H1 (cell line): ENCODE measurements at regions not wholly inside any gene's neighbourhood (a gene's known extent, or its start where the extent isn't known, plus 50 kb on each side); places are given as distances from the start of the nearest gene placed in this dataset.

Experiments used
- CTCF ChIA-PET: fragments of 300-600 bp; sonication (Branson Sonifier 250); formaldehyde crosslinking; loops from one replicate; lab custom pipeline; 2021; ENCODE audit not compliant: partially characterized antibody; lab: Charles Lee
- POLR2A ChIA-PET: fragments of 300-600 bp; sonication (Branson Sonifier 250); formaldehyde crosslinking; loops from one replicate; lab custom pipeline; 2021; ENCODE audit warnings: inconsistent platforms; ENCODE audit not compliant: partially characterized antibody; lab: Charles Lee
- DNase-seq, 2 experiments: peaks; one replicate each; pipeline versions ENCODE4 v3.0.0 to v3.0.0-alpha.2; 2010 to 2022; ENCODE audit warnings: low spot score in 2 of 2, low read depth in 1 of 2, mixed read lengths in 1 of 2
- FAIRE-seq: peaks from 2 replicates; lab custom pipeline; 2011; peaks lifted over from hg19 to GRCh38; lab: Jason Lieb, UNC
- H2AFZ ChIP-seq: 2 replicates; pipeline ENCODE4 v1.8.1; 2012; ENCODE audit warnings: low read length, inconsistent platforms
- H2AK5ac ChIP-seq: 2 replicates; pipeline ENCODE4 v1.6.1; 2013; ENCODE audit warnings: low read depth, low read length
- H2BK120ac ChIP-seq: replicated peaks from 2 replicates; pipeline ENCODE3; 2013; ENCODE audit warnings: low read depth, low read length, inconsistent platforms
- H2BK12ac ChIP-seq: 2 replicates; pipeline ENCODE4 v1.6.1; 2013; ENCODE audit warnings: low read depth, low read length
- H2BK15ac ChIP-seq: 2 replicates; pipeline ENCODE4 v1.6.1; 2013; ENCODE audit warnings: low read length
- H2BK20ac ChIP-seq: 2 replicates; pipeline ENCODE4 v1.6.1; 2013; ENCODE audit warnings: low read length
- H2BK5ac ChIP-seq: 2 replicates; pipeline ENCODE4 v1.6.1; 2013; ENCODE audit warnings: low read depth, low read length
- H3K14ac ChIP-seq: 2 replicates; pipeline ENCODE4 v1.6.1; 2013; ENCODE audit warnings: inconsistent platforms; ENCODE audit not compliant: insufficient read length
- H3K18ac ChIP-seq: 2 replicates; pipeline ENCODE4 v1.6.1; 2013; ENCODE audit warnings: low read length; ENCODE audit errors: extremely low read depth
- H3K23ac ChIP-seq: 2 replicates; pipeline ENCODE4 v1.6.1; 2013; ENCODE audit warnings: inconsistent platforms; ENCODE audit not compliant: insufficient read length
- H3K23me2 ChIP-seq: 2 replicates; pipeline ENCODE4 v1.6.1; 2013; ENCODE audit warnings: low read depth, low read length
- H3K27ac ChIP-seq: 2 replicates; pipeline ENCODE4 v1.6.1; 2011; ENCODE audit warnings: low read depth, low read length, inconsistent platforms
- H3K27me3 ChIP-seq, 4 experiments: replicated peaks in 1 of 4; 1 replicate in 1 of 4; 2 replicates in 3 of 4; pipeline versions ENCODE4 v1.6.1 to v1.8.1; 2011 to 2013; ENCODE audit warnings: low read length in 3 of 4, mild to moderate bottlenecking in 3 of 4, inconsistent platforms in 2 of 4, mixed read lengths in 2 of 4, moderate library complexity in 1 of 4; ENCODE audit not compliant: control insufficient read depth in 3 of 4, insufficient read depth in 3 of 4; ENCODE audit errors: extremely low read depth in 1 of 4
- H3K36me3 ChIP-seq, 4 experiments: 2 replicates each; pipeline versions ENCODE4 v1.6.1 to v1.8.1; 2011 to 2013; ENCODE audit warnings: mild to moderate bottlenecking in 4 of 4, low read length in 3 of 4, moderate library complexity in 2 of 4, control low read depth in 1 of 4, inconsistent platforms in 1 of 4; ENCODE audit not compliant: insufficient read depth in 4 of 4, control insufficient read depth in 2 of 4
- H3K4ac ChIP-seq: replicated peaks from 2 replicates; pipeline ENCODE3; 2013; ENCODE audit warnings: low read length, low read depth, mixed read lengths, inconsistent platforms; ENCODE audit not compliant: insufficient read length
- H3K4me1 ChIP-seq, 4 experiments: replicated peaks in 1 of 4; 1 replicate in 1 of 4; 2 replicates in 3 of 4; pipeline versions ENCODE4 v1.6.1 to v1.8.1; 2011 to 2013; ENCODE audit warnings: low read length in 3 of 4, inconsistent platforms in 2 of 4, mixed read lengths in 1 of 4; ENCODE audit not compliant: insufficient read depth in 4 of 4, control insufficient read depth in 3 of 4
- H3K4me2 ChIP-seq, 2 experiments: 2 replicates each; pipeline versions ENCODE4 v1.6.1 to v1.8.1; 2011 to 2013; ENCODE audit warnings: low read depth in 2 of 2, low read length in 2 of 2, control low read depth in 1 of 2, inconsistent platforms in 1 of 2, mild to moderate bottlenecking in 1 of 2; ENCODE audit not compliant: insufficient read depth in 1 of 2
- H3K4me3 ChIP-seq, 4 experiments: fragments of 200-600, 300-600 bp in 1 of 4; sonication (generic), shearing (Covaris generic), sonication (Bioruptor Twin) in 1 of 4; 2 replicates each; pipeline versions ENCODE4 v1.5.1 to v1.8.1; 2011 to 2016; ENCODE audit warnings: low read length in 4 of 4, low read depth in 3 of 4, control low read depth in 2 of 4, inconsistent platforms in 2 of 4, mild to moderate bottlenecking in 2 of 4, mixed read lengths in 1 of 4, moderate library complexity in 1 of 4; ENCODE audit not compliant: insufficient read depth in 2 of 4; ENCODE audit errors: extremely low read depth in 1 of 4
- H3K56ac ChIP-seq: replicated peaks from 2 replicates; pipeline ENCODE3; 2013; ENCODE audit warnings: low read depth, mild to moderate bottlenecking, mixed read lengths, low read length, inconsistent platforms; ENCODE audit not compliant: insufficient read length
- H3K79me1 ChIP-seq: 2 replicates; pipeline ENCODE4 v1.6.1; 2013; ENCODE audit warnings: low read depth, low read length, control low read depth
- H3K79me2 ChIP-seq, 2 experiments: 2 replicates each; pipeline versions ENCODE4 v1.6.1 to v1.8.1; 2012 to 2013; ENCODE audit warnings: low read length in 2 of 2, mild to moderate bottlenecking in 2 of 2, inconsistent platforms in 1 of 2; ENCODE audit not compliant: insufficient read depth in 2 of 2, control insufficient read depth in 1 of 2
- H3K9ac ChIP-seq, 4 experiments: replicated peaks in 1 of 4; 1 replicate in 1 of 4; 2 replicates in 3 of 4; pipeline versions ENCODE4 v1.6.1 to v1.8.1; 2011 to 2013; ENCODE audit warnings: low read depth in 3 of 4, low read length in 3 of 4, control low read depth in 2 of 4, mild to moderate bottlenecking in 2 of 4, moderate library complexity in 2 of 4, inconsistent platforms in 1 of 4; ENCODE audit errors: extremely low read depth in 1 of 4
- H3K9me3 ChIP-seq, 2 experiments: 2 replicates each; pipeline versions ENCODE4 v1.6.1 to v1.8.1; 2012 to 2013; ENCODE audit warnings: mild to moderate bottlenecking in 2 of 2, moderate library complexity in 2 of 2, control low read depth in 1 of 2, inconsistent platforms in 1 of 2, low read depth in 1 of 2, low read length in 1 of 2, mixed read lengths in 1 of 2; ENCODE audit not compliant: insufficient read depth in 2 of 2
- H4K20me1 ChIP-seq, 2 experiments: replicated peaks in 1 of 2; 2 replicates each; pipeline versions ENCODE3 to v1.8.1; 2011 to 2013; ENCODE audit warnings: inconsistent platforms in 2 of 2, low read length in 2 of 2, mild to moderate bottlenecking in 1 of 2; ENCODE audit not compliant: insufficient read depth in 2 of 2, control insufficient read depth in 1 of 2
- H4K5ac ChIP-seq: 2 replicates; pipeline ENCODE4 v1.6.1; 2013; ENCODE audit warnings: low read length, low read depth, mixed read lengths, inconsistent platforms; ENCODE audit not compliant: insufficient read length
- H4K8ac ChIP-seq: 2 replicates; pipeline ENCODE4 v1.8.0; 2013; ENCODE audit warnings: mild to moderate bottlenecking, moderate library complexity, low read length, inconsistent platforms; ENCODE audit not compliant: insufficient read depth; ENCODE audit errors: extremely low read depth
- H4K91ac ChIP-seq: replicated peaks from 2 replicates; pipeline ENCODE3; 2013; ENCODE audit warnings: low read length, mixed read lengths, inconsistent platforms; ENCODE audit not compliant: insufficient read length
- SP2 ChIP-seq: IDR thresholded peaks from 2 replicates; pipeline ENCODE4 v1.6.1; 2012; ENCODE audit warnings: mild to moderate bottlenecking, low read length, inconsistent platforms
- WGBS, 2 experiments: shearing (Covaris generic) in 1 of 2; methylation state at CpG; one replicate each; pipeline versions ENCODE4 v1.1.6 to v1.1.7; 2013 to 2015; ENCODE audit warnings: low lambda C conversion rate in 2 of 2, mixed read lengths in 2 of 2, inconsistent platforms in 1 of 2, low coverage in 1 of 2, missing lambda C conversion rate in 1 of 2; ENCODE audit not compliant: insufficient replicate concordance in 2 of 2, insufficient coverage in 1 of 2, insufficient read length in 1 of 2; ENCODE audit errors: extremely low coverage in 1 of 2, missing lambda C conversion rate in 1 of 2; 5-methylcytosine and 5-hydroxymethylcytosine counted together

DNA sequence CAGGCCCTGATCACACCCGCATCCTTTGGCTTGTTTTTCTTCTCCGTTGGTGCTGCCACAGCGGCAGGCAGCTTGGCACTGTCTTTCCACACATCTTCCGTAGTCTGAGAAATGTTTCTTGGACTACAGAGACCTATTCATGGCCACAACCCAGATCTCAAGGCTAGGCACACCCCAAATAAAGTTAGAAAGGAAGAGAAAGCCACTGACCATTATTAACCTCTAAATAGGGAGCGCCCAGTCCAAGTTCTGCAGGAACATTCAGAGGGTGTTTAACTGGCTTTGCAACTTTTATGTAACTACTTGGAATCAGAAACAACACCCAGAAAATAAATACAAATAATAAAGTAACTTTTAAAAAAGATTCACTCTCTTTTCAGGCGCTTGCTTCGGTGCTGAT lies 124.8 kb upstream of the NEDD9 start:
- Histone ChIP-seq H2AK5ac (no peak overlapping the region), H3K79me1 (no peaks in the 10 kb centered on the region; the same call in 1 of the 2 replicates), H3K27me3 (peaks cover 0 to 2% (median 0%) of the 10 kb centered on the region in 4 experiments; a peak in 1 of 7 replicates), H2BK15ac (no peak overlapping the region), H3K18ac (no peak overlapping the region), H3K14ac (no peak overlapping the region), H2BK5ac (no peak overlapping the region), H2BK120ac (no peak overlapping the region), H3K36me3 (no peaks in the 10 kb centered on the region), H3K23ac (no peak overlapping the region), H3K4me1 (no peaks in the 10 kb centered on the region), H3K9me3 (no peaks in the 10 kb centered on the region), H3K56ac (no peak overlapping the region), H2BK20ac (no peak overlapping the region), H3K79me2 (no peaks in the 10 kb centered on the region), H3K9ac (no peak overlapping the region), H4K8ac (no peak overlapping the region), H4K20me1 (no peaks in the 10 kb centered on the region), H3K4me2 (no peak overlapping the region), H3K27ac (no peak overlapping the region), H4K91ac (no peak overlapping the region), H3K23me2 (no peaks in the 10 kb centered on the region), H3K4me3 (no peak overlapping the region), H2AFZ (no peak overlapping the region), H4K5ac (no peak overlapping the region), H3K4ac (no peak overlapping the region), H2BK12ac (no peak overlapping the region)
- DNase-seq (no peak), FAIRE-seq (no peak)
- CTCF ChIA-PET = interaction anchor here (1.5 kb wide), 1 partner anchor 10 kb away, joined by 4 read pairs; no protein-coding TSS in a partner anchor
- WGBS, 2 experiments = 96% methylated on average over 7 of the region's 7 CpGs; no CpG with 5 or more reads in 1 of the 2 experiments
- POLR2A ChIA-PET = no interaction called here
- no peak for TF ChIP-seq SP2
